Sigmoid colon (tissue), 4 donors: ENCODE measurements at regions not wholly inside any gene's neighbourhood (a gene's known extent, or its start where the extent isn't known, plus 50 kb on each side); places are given as distances from the start of the nearest gene placed in this dataset.
A peak's percentile ranks its signal among the peaks of the same experiment; 100 is the strongest.
"Not testable (repeated sequence)": the region's sequence is repeated elsewhere in the genome, so short reads cannot be mapped to it uniquely, and the experiment has no call there.

ENCODE experiments used
- CTCF ChIP-seq, 4 experiments: fragments of 450-650 bp in 3 of 4; fragments of 200-600 bp in 1 of 4; IDR thresholded peaks; one replicate each; pipeline ENCODE4 v1.5.1; 2016 to 2019; ENCODE audit warnings: antibody characterized with exemption in 4 of 4, mild to moderate bottlenecking in 3 of 4, moderate library complexity in 2 of 4
- POLR2AphosphoS5 ChIP-seq, 4 donors: sonication (generic); formaldehyde crosslinking; IDR thresholded peaks; one replicate each; pipeline ENCODE4 v1.6.1; 2017; ENCODE audit warnings: antibody characterized with exemption in 4 of 4

DNA sequence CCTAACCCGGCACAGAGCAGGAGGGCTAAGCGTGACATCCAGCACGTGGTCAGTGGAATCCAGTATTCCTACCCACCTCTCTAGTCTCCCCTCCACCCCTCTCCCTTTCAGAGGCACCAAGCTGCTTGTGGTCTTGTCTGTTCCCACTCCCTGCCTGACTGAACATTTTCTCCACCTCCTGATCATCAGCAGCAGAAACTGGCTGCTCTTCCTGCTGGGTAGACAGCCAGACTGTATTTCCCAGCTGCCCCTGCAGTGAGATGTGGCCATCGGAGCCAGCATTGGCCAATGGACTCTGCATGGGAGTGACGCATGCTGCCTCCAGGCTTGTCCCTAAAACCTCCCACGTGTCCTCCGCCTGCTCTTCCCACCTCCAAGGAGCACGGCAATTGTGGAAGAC, 143.8 kb downstream of the OR4F15 start:
- TF ChIP-seq CTCF (IDR thresholded peaks at IDR 0.05): not testable (repeated sequence)
- peak in 1 of 4 donors; percentile 26 for TF ChIP-seq POLR2AphosphoS5 (IDR thresholded peaks at IDR 0.05)
